CD4-positive, alpha-beta memory T cell (primary cell): ENCODE measurements at regions not wholly inside any gene's neighbourhood (a gene's known extent, or its start where the extent isn't known, plus 50 kb on each side); places are given as distances from the start of the nearest gene placed in this dataset.

Experiments
- CTCF ChIA-PET: fragments of 350-600 bp; sonication (Branson Sonifier 250); formaldehyde crosslinking; loops from one replicate; lab custom pipeline; 2021; ENCODE audit warnings: inconsistent platforms; ENCODE audit not compliant: partially characterized antibody; lab: Charles Lee
- POLR2A ChIA-PET: fragments of 350-600 bp; sonication (Branson Sonifier 250); formaldehyde crosslinking; loops from one replicate; lab custom pipeline; 2021; ENCODE audit not compliant: partially characterized antibody; lab: Charles Lee
- DNase-seq, 5 donors: peaks; one replicate each; pipeline versions ENCODE4 v3.0.0 to v3.0.0-alpha.2; 2020 to 2022; ENCODE audit warnings: mixed read lengths in 1 of 5
- H3K27ac ChIP-seq: one replicate; pipeline ENCODE4 v1.7.0; 2013; ENCODE audit warnings: low read depth, low read length
- H3K27me3 ChIP-seq: 2 replicates; pipeline ENCODE4 v1.7.0; 2013; ENCODE audit warnings: mild to moderate bottlenecking, low read length, moderate library complexity; ENCODE audit not compliant: insufficient read depth
- H3K36me3 ChIP-seq: 2 replicates; pipeline ENCODE4 v1.7.0; 2013; ENCODE audit warnings: mild to moderate bottlenecking, low read length, moderate library complexity; ENCODE audit not compliant: insufficient read depth
- H3K4me1 ChIP-seq: 2 replicates; pipeline ENCODE4 v1.7.0; 2013; ENCODE audit warnings: mild to moderate bottlenecking, low read length, moderate library complexity; ENCODE audit not compliant: insufficient read depth
- H3K4me3 ChIP-seq, 2 donors: one replicate each; pipeline ENCODE4 v1.7.0; 2013; ENCODE audit warnings: low read length in 2 of 2, mild to moderate bottlenecking in 1 of 2
- H3K9me3 ChIP-seq, 2 donors: one replicate each; pipeline ENCODE4 v1.7.0; 2013; ENCODE audit warnings: low read length in 2 of 2, control low read depth in 1 of 2; ENCODE audit not compliant: control insufficient read depth in 1 of 2
- H3K27ac Mint-ChIP-seq, 7 donors: one replicate each; pipeline ENCODE4 v1.8.0; 2020 to 2021; ENCODE audit warnings: mixed read lengths in 7 of 7, mild to moderate bottlenecking in 6 of 7, inconsistent platforms in 3 of 7, moderate library complexity in 3 of 7
- H3K27me3 Mint-ChIP-seq, 2 donors: one replicate each; pipeline ENCODE4 v1.8.0; 2020 to 2021; ENCODE audit warnings: mixed read lengths in 2 of 2
- H3K36me3 Mint-ChIP-seq, 2 donors: one replicate each; pipeline ENCODE4 v1.8.0; 2020 to 2021; ENCODE audit warnings: mixed read lengths in 2 of 2, inconsistent platforms in 1 of 2, mild to moderate bottlenecking in 1 of 2
- H3K4me1 Mint-ChIP-seq, 4 donors: one replicate each; pipeline ENCODE4 v1.8.0; 2020 to 2021; ENCODE audit warnings: mixed read lengths in 4 of 4, mild to moderate bottlenecking in 1 of 4
- H3K4me3 Mint-ChIP-seq, 8 donors: one replicate each; pipeline ENCODE4 v1.8.0; 2020 to 2021; ENCODE audit warnings: mixed read lengths in 8 of 8, mild to moderate bottlenecking in 7 of 8, moderate library complexity in 6 of 8, inconsistent platforms in 3 of 8
- H3K9me3 Mint-ChIP-seq, 8 donors: one replicate each; pipeline ENCODE4 v1.8.0; 2020 to 2021; ENCODE audit warnings: mixed read lengths in 8 of 8, mild to moderate bottlenecking in 5 of 8, inconsistent platforms in 3 of 8, moderate library complexity in 1 of 8
- intact Hi-C: fragments of 100-400 bp; cut with micrococcal nuclease; formaldehyde crosslinking; loops from one replicate; pipeline ENCODE4 v1.15.1; 2023

DNA sequence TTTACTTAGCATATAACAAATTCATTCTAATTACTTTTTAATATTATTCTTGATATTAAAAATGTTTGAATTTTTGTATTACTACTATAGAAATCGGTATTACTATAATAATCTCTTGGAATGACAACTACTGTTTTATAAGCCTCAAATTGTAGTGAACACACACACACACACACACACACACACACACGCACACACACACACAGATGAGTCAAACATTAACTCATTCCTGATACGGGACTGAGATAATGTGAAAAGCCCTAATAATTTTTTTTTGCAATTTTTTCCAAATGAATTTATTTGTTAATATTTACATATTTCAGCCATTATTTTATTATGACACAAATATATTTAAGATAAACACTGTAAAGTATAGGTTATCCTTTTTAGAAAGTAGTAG lies 951.2 kb upstream of the PHF14 start:
- intact Hi-C loops = no loop called here
- Mint-ChIP-seq H3K27me3 (no peaks in the 10 kb centered on the region), H3K9me3 (peaks cover 0 to 12% (median 7%) of the 10 kb centered on the region in 8 donors), H3K27ac (no peak overlapping the region), H3K4me1 (no peaks in the 10 kb centered on the region), H3K36me3 (no peaks in the 10 kb centered on the region), H3K4me3 (no peak overlapping the region)
- ChIA-PET CTCF (no interaction called here), POLR2A (no interaction called here)
- no peaks in the 10 kb centered on the region for H3K9me3 ChIP-seq
- H3K36me3 ChIP-seq = no peaks in the 10 kb centered on the region
- H3K4me3 ChIP-seq = no peak overlapping the region
- no peaks in the 10 kb centered on the region for H3K4me1 ChIP-seq
- H3K27ac ChIP-seq = no peak overlapping the region
- no peak for DNase-seq
- no peaks in the 10 kb centered on the region for H3K27me3 ChIP-seq

DNA sequence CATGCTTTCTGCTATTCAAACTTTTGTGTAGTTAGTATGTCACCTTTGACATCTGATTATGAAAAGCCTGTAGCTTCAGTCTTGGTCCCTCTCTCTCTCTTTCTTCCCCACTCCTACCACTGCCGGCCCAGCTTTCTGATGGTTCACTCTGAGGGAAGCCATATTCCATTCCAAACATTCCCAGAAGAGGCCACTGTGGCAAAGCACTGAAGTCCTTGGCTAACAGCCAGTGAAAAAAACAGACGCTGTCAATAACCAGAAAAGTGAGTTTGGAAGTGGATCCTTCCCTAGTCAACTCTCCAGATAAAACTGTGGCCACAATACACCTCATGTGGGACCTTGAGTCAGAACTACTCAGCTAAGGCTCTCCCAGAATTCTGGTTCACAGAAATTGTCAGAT lies 950.7 kb upstream of the PHF14 start:
- Mint-ChIP-seq H3K27me3 (no peaks in the 10 kb centered on the region), H3K4me3 (no peak overlapping the region), H3K27ac (no peak overlapping the region), H3K36me3 (no peaks in the 10 kb centered on the region), H3K4me1 (no peaks in the 10 kb centered on the region), H3K9me3 (peaks cover 0 to 12% (median 7%) of the 10 kb centered on the region in 8 donors)
- intact Hi-C loops = no loop called here
- POLR2A ChIA-PET = no interaction called here
- H3K4me1 ChIP-seq = no peaks in the 10 kb centered on the region
- no peak for DNase-seq
- H3K27ac ChIP-seq = no peak overlapping the region
- no peaks in the 10 kb centered on the region for H3K9me3 ChIP-seq
- CTCF ChIA-PET = no interaction called here
- no peak overlapping the region for H3K4me3 ChIP-seq
- H3K36me3 ChIP-seq = no peaks in the 10 kb centered on the region
- no peaks in the 10 kb centered on the region for H3K27me3 ChIP-seq

GRCh38 chr7:10034843-10035556 lies 938.7 kb upstream of the PHF14 start:
- POLR2A ChIA-PET = no interaction called here
- CTCF ChIA-PET = no interaction called here

GRCh38 chr7:10036693-10037092 lies 937.0 kb upstream of the PHF14 start:
- ChIA-PET POLR2A (no interaction called here), CTCF (no interaction called here)
- Mint-ChIP-seq H3K9me3 (peaks cover 0 to 10% (median 4%) of the 10 kb centered on the region in 8 donors), H3K4me1 (no peaks in the 10 kb centered on the region), H3K4me3 (no peak overlapping the region), H3K27ac (no peak overlapping the region), H3K36me3 (no peaks in the 10 kb centered on the region), H3K27me3 (no peaks in the 10 kb centered on the region)
- intact Hi-C loops = no loop called here
- H3K4me3 ChIP-seq = no peak overlapping the region
- H3K27ac ChIP-seq = no peak overlapping the region
- no peak for DNase-seq
- H3K4me1 ChIP-seq = no peaks in the 10 kb centered on the region
- H3K9me3 ChIP-seq = no peaks in the 10 kb centered on the region
- H3K36me3 ChIP-seq = no peaks in the 10 kb centered on the region
- no peaks in the 10 kb centered on the region for H3K27me3 ChIP-seq

More at GRCh38 chr7:10034843-10035556, 938.7 kb upstream of the PHF14 start:
- H3K36me3 Mint-ChIP-seq = no peaks in the 10 kb centered on the region
- H3K27me3 Mint-ChIP-seq = no peaks in the 10 kb centered on the region
- peaks cover 0 to 10% (median 4%) of the 10 kb centered on the region in 8 donors for H3K9me3 Mint-ChIP-seq
- no peak overlapping the region for H3K27ac Mint-ChIP-seq
- H3K27ac ChIP-seq = no peak overlapping the region
- no peak overlapping the region for H3K4me3 ChIP-seq
- no peaks in the 10 kb centered on the region for H3K27me3 ChIP-seq
- no peaks in the 10 kb centered on the region for H3K4me1 ChIP-seq
- no peak for DNase-seq
- no peak overlapping the region for H3K4me3 Mint-ChIP-seq
- intact Hi-C loops = no loop called here
- no peaks in the 10 kb centered on the region for H3K9me3 ChIP-seq
- no peaks in the 10 kb centered on the region for H3K36me3 ChIP-seq
- H3K4me1 Mint-ChIP-seq = no peaks in the 10 kb centered on the region

DNA sequence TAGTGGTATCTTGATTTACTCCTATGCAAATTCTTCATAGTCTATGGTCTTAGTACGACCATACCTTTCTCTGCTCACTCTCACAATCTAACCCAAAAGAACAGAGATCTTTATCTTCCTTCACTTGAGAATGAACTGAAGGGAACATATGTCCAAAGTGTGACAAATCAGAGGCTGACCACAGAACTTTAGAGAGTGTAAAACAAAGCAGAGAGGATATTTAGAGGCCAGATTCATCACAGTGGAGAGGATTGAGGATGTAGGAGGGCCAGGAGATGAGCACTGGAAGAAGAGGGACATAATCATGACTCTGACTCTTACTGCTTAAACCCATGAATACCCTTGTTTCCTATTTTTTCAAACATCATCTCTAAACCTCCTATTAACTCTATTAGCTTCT lies 935.3 kb upstream of the PHF14 start:
- peaks cover 0 to 10% (median 4%) of the 10 kb centered on the region in 8 donors for H3K9me3 Mint-ChIP-seq

GRCh38 chr7:10040674-10041073 lies 933.0 kb upstream of the PHF14 start:
- Mint-ChIP-seq H3K4me3 (no peak overlapping the region), H3K36me3 (no peaks in the 10 kb centered on the region), H3K4me1 (no peaks in the 10 kb centered on the region), H3K27me3 (no peaks in the 10 kb centered on the region), H3K9me3 (peaks cover 0 to 8% (median 3%) of the 10 kb centered on the region in 8 donors), H3K27ac (no peak overlapping the region)
- intact Hi-C loops = no loop called here
- no peak overlapping the region for H3K27ac ChIP-seq
- POLR2A ChIA-PET = no interaction called here
- H3K4me1 ChIP-seq = no peaks in the 10 kb centered on the region
- no peak overlapping the region for H3K4me3 ChIP-seq
- no peaks in the 10 kb centered on the region for H3K9me3 ChIP-seq
- H3K36me3 ChIP-seq = no peaks in the 10 kb centered on the region
- H3K27me3 ChIP-seq = no peaks in the 10 kb centered on the region
- CTCF ChIA-PET = no interaction called here
- DNase-seq = no peak

More for the DNA sequence above, 935.3 kb upstream of the PHF14 start:
- Mint-ChIP-seq H3K36me3 (no peaks in the 10 kb centered on the region), H3K27ac (no peak overlapping the region), H3K4me1 (no peaks in the 10 kb centered on the region), H3K27me3 (no peaks in the 10 kb centered on the region), H3K4me3 (peak overlapping the region in 1 of 8 donors; percentile 24)
- H3K4me1 ChIP-seq = no peaks in the 10 kb centered on the region
- H3K4me3 ChIP-seq = no peak overlapping the region
- H3K36me3 ChIP-seq = no peaks in the 10 kb centered on the region
- H3K9me3 ChIP-seq = no peaks in the 10 kb centered on the region
- no peak overlapping the region for H3K27ac ChIP-seq
- H3K27me3 ChIP-seq = no peaks in the 10 kb centered on the region
- no peak for DNase-seq
- ChIA-PET POLR2A (no interaction called here), CTCF (no interaction called here)
- intact Hi-C loops = no loop called here

- H3K4me1 Mint-ChIP-seq = no peaks in the 10 kb centered on the region
- Histone ChIP-seq H3K4me3 (no peak overlapping the region), H3K27me3 (no peaks in the 10 kb centered on the region), H3K9me3 (no peaks in the 10 kb centered on the region), H3K4me1 (no peaks in the 10 kb centered on the region), H3K27ac (no peak overlapping the region), H3K36me3 (no peaks in the 10 kb centered on the region)
- POLR2A ChIA-PET = no interaction called here
- DNase-seq = no peak
- CTCF ChIA-PET = no interaction called here
- no peak overlapping the region for H3K27ac Mint-ChIP-seq
- intact Hi-C loops = no loop called here
- H3K36me3 Mint-ChIP-seq = no peaks in the 10 kb centered on the region
- peaks cover 0 to 2% (median 0%) of the 10 kb centered on the region in 8 donors for H3K9me3 Mint-ChIP-seq
- no peaks in the 10 kb centered on the region for H3K27me3 Mint-ChIP-seq
- H3K4me3 Mint-ChIP-seq = no peak overlapping the region
Observed at GRCh38 chr7:10070899-10071298, 902.8 kb upstream of the PHF14 start.
